ENCODE measurements at regions not wholly inside any gene's neighbourhood (a gene's known extent, or its start where the extent isn't known, plus 50 kb on each side); places are given as distances from the start of the nearest gene placed in this dataset.
A peak's percentile ranks its signal among the peaks of the same experiment; 100 is the strongest.

DNA sequence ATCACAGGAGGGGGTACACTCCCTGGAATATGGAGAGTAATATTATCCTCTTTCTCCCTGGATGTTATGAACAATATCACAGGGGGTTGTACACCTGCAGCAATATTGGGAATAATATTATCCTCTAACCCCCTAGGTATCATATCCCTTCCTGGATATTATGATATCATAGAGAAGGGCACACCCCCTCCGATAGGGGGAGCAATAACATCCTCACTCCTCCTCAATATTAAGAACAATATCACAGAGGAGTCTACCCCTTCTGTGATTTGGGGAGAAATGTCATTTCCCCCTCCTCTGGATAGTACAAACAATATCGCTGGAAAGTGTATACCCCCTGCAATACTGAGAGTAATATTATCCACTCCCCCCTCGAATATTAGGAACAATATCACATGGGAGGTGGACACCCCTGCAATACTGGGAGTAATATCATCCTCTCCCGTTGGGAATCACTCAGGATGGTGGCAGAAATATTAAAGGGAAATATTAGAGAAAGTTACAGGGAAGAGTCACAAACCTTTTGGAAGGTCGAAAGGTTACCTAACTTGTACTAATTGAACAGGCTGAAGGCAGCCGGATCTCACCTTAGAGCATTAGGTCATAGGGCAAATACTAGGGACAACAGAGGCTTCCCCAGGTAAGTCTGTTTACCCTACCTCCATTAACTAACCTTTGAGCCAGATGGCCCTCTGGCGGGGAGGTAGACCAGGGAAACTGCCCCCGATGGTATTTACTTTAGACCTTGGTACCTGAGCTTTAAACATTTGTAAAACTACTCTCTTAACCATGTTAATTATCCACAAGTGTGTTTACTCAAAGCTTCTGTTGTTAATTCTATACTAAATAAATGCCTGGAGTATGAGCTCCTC lies 57.5 kb upstream of the FREM1 start (continued):
- TF ChIP-seq SMAD1 (CRISPR knock-in tag; IDR thresholded peaks at IDR 0.05; ENCODE audit: borderline replicate concordance, low read depth) (no peak), SP140L (CRISPR knock-in tag; IDR thresholded peaks at IDR 0.05; ENCODE audit: borderline replicate concordance) (no peak), ZBTB7B (CRISPR knock-in tag; IDR thresholded peaks at IDR 0.05) (no peak), RBFOX2 (IDR thresholded peaks at IDR 0.05; ENCODE audit: low read depth, low read length) (no peak), POGZ (CRISPR knock-in tag; IDR thresholded peaks at IDR 0.05) (peak; percentile 89), CREM (IDR thresholded peaks at IDR 0.05) (no peak), CREM (CRISPR knock-in tag; IDR thresholded peaks at IDR 0.05) (no peak), TBX3 (IDR thresholded peaks at IDR 0.05; ENCODE audit: borderline replicate concordance) (no peak), ZNF501 (CRISPR knock-in tag; IDR thresholded peaks at IDR 0.05) (no peak), ZNF205 (CRISPR knock-in tag; IDR thresholded peaks at IDR 0.05) (0 out of 2 replicates have a peak, but pooled peaks have one; percentile 19), ZFP1 (CRISPR knock-in tag; IDR thresholded peaks at IDR 0.05) (peak; percentile 57; the same call in 1 of the 2 replicates), ZSCAN29 (CRISPR knock-in tag; conservative IDR thresholded peaks at IDR 0.05) (no peak), ZNF207 (IDR thresholded peaks at IDR 0.05; ENCODE audit: borderline replicate concordance) (no peak), GTF3A (CRISPR knock-in tag; conservative IDR thresholded peaks at IDR 0.05) (no peak), TOE1 (CRISPR knock-in tag; IDR thresholded peaks at IDR 0.05) (no peak)
- TF ChIP-seq, protein P1, sequence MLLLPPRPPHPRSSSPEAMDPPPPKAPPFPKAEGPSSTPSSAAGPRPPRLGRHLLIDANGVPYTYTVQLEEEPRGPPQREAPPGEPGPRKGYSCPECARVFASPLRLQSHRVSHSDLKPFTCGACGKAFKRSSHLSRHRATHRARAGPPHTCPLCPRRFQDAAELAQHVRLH (CRISPR knock-in tag; IDR thresholded peaks at IDR 0.05; ENCODE audit: borderline replicate concordance, low read depth): peak; percentile 47; the same call in 1 of the 2 replicates
- TF ChIP-seq, protein P2, sequence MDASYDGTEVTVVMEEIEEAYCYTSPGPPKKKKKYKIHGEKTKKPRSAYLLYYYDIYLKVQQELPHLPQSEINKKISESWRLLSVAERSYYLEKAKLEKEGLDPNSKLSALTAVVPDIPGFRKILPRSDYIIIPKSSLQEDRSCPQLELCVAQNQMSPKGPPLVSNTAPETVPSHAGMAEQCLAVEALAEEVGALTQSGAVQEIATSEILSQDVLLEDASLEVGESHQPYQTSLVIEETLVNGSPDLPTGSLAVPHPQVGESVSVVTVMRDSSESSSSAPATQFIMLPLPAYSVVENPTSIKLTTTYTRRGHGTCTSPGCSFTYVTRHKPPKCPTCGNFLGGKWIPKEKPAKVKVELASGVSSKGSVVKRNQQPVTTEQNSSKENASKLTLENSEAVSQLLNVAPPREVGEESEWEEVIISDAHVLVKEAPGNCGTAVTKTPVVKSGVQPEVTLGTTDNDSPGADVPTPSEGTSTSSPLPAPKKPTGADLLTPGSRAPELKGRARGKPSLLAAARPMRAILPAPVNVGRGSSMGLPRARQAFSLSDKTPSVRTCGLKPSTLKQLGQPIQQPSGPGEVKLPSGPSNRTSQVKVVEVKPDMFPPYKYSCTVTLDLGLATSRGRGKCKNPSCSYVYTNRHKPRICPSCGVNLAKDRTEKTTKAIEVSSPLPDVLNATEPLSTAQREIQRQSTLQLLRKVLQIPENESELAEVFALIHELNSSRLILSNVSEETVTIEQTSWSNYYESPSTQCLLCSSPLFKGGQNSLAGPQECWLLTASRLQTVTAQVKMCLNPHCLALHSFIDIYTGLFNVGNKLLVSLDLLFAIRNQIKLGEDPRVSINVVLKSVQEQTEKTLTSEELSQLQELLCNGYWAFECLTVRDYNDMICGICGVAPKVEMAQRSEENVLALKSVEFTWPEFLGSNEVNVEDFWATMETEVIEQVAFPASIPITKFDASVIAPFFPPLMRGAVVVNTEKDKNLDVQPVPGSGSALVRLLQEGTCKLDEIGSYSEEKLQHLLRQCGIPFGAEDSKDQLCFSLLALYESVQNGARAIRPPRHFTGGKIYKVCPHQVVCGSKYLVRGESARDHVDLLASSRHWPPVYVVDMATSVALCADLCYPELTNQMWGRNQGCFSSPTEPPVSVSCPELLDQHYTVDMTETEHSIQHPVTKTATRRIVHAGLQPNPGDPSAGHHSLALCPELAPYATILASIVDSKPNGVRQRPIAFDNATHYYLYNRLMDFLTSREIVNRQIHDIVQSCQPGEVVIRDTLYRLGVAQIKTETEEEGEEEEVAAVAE (CRISPR knock-in tag; IDR thresholded peaks at IDR 0.05; ENCODE audit: borderline replicate concordance): peak; percentile 37; the same call in 1 of the 2 replicates
- TF ChIP-seq, protein P3, sequence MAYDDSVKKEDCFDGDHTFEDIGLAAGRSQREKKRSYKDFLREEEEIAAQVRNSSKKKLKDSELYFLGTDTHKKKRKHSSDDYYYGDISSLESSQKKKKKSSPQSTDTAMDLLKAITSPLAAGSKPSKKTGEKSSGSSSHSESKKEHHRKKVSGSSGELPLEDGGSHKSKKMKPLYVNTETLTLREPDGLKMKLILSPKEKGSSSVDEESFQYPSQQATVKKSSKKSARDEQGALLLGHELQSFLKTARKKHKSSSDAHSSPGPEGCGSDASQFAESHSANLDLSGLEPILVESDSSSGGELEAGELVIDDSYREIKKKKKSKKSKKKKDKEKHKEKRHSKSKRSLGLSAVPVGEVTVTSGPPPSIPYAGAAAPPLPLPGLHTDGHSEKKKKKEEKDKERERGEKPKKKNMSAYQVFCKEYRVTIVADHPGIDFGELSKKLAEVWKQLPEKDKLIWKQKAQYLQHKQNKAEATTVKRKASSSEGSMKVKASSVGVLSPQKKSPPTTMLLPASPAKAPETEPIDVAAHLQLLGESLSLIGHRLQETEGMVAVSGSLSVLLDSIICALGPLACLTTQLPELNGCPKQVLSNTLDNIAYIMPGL (CRISPR knock-in tag; IDR thresholded peaks at IDR 0.05; ENCODE audit: borderline replicate concordance in 1 of 2, low read depth in 1 of 2): no peak

Measured in HepG2 (cell line).